K562 (cell line): ENCODE measurements at regions not wholly inside any gene's neighbourhood (a gene's known extent, or its start where the extent isn't known, plus 50 kb on each side); places are given as distances from the start of the nearest gene placed in this dataset.

Experiments
- C11orf30 ChIP-seq: fragments of 450-650 bp; IDR thresholded peaks from 2 replicates; pipeline ENCODE4 v1.6.1; 2016; ENCODE audit warnings: low read depth, mild to moderate bottlenecking
- CBX1 ChIP-seq: sonication (generic); IDR thresholded peaks from 2 replicates; pipeline ENCODE4 v1.6.1; 2016; ENCODE audit warnings: antibody characterized with exemption, low read depth, mild to moderate bottlenecking
- CBX8 ChIP-seq: fragments of 200-600 bp; sonication (generic); IDR thresholded peaks from 2 replicates; pipeline ENCODE4 v1.6.1; 2012; ENCODE audit warnings: borderline replicate concordance, mixed run types, low read depth, mild to moderate bottlenecking, moderate library complexity, mixed read lengths, low read length, control low read depth, inconsistent platforms; ENCODE audit not compliant: poor library complexity, severe bottlenecking; ENCODE audit errors: extremely low read depth
- FOXJ3 ChIP-seq: sonication (generic); formaldehyde crosslinking; IDR thresholded peaks from 2 replicates; pipeline ENCODE4 v1.4.0; 2020; ENCODE audit warnings: mild to moderate bottlenecking, missing genetic modification reagents
- MAFG ChIP-seq: fragments of 450-650 bp; conservative IDR thresholded peaks from 2 replicates; pipeline ENCODE4 v1.6.1; 2016; ENCODE audit warnings: missing genetic modification characterization, missing compliant biosample characterization
- MAFK ChIP-seq: IDR thresholded peaks from 2 replicates; pipeline ENCODE4 v1.6.1; 2011; ENCODE audit warnings: low read length, improper control_type of control experiment
- NR2F6 ChIP-seq: fragments of 450-650 bp; formaldehyde crosslinking; IDR thresholded peaks from 2 replicates; pipeline ENCODE4 v1.4.0; 2020; ENCODE audit warnings: mild to moderate bottlenecking
- RBM39 ChIP-seq: fragments of 200-400 bp; formaldehyde crosslinking; optimal IDR thresholded peaks from 2 replicates; pipeline ENCODE3; 2018; ENCODE audit warnings: low read depth, low read length
- SAFB2 ChIP-seq: fragments of 200-400 bp; formaldehyde crosslinking; IDR thresholded peaks from 2 replicates; pipeline ENCODE4 v1.6.1; 2018; ENCODE audit warnings: borderline replicate concordance, low read length, low read depth, moderate library complexity; ENCODE audit not compliant: severe bottlenecking
- SNIP1 ChIP-seq: fragments of 450-650 bp; IDR thresholded peaks from 2 replicates; pipeline ENCODE4 v1.7.1; 2017; ENCODE audit warnings: low read depth, mild to moderate bottlenecking
- SP2 ChIP-seq: IDR thresholded peaks from 2 replicates; pipeline ENCODE4 v1.6.1; 2011; ENCODE audit warnings: mild to moderate bottlenecking, low read depth, low read length, moderate library complexity; ENCODE audit not compliant: poor library complexity, severe bottlenecking; ENCODE audit errors: extremely low read depth
- TAF15 ChIP-seq: fragments of 200-400 bp; formaldehyde crosslinking; IDR thresholded peaks from 2 replicates; pipeline ENCODE4 v1.6.1; 2017; ENCODE audit warnings: mild to moderate bottlenecking, low read depth, low read length, moderate library complexity
- ZNF644 ChIP-seq: fragments of 200-800 bp; sonication (Bioruptor generic); IDR thresholded peaks from 2 replicates; pipeline ENCODE4 v1.6.1; 2016; ENCODE audit warnings: low read depth, missing genetic modification characterization, missing compliant biosample characterization
- TF ChIP-seq, protein P1 (sequence below): fragments of 450-650 bp; IDR thresholded peaks from 2 replicates; pipeline ENCODE4 v1.6.1; 2017; ENCODE audit warnings: antibody characterized with exemption, mild to moderate bottlenecking
- TF ChIP-seq, protein P2 (sequence below): sonication (generic); formaldehyde crosslinking; IDR thresholded peaks from 2 replicates; pipeline ENCODE4 v1.4.0; 2020; ENCODE audit warnings: mild to moderate bottlenecking, missing genetic modification reagents
- TF ChIP-seq, protein P3 (sequence below): sonication (generic); formaldehyde crosslinking; IDR thresholded peaks from 2 replicates; pipeline ENCODE4 v1.8.0; 2022; ENCODE audit warnings: missing genetic modification reagents, mild to moderate bottlenecking, moderate library complexity, borderline replicate concordance

DNA sequence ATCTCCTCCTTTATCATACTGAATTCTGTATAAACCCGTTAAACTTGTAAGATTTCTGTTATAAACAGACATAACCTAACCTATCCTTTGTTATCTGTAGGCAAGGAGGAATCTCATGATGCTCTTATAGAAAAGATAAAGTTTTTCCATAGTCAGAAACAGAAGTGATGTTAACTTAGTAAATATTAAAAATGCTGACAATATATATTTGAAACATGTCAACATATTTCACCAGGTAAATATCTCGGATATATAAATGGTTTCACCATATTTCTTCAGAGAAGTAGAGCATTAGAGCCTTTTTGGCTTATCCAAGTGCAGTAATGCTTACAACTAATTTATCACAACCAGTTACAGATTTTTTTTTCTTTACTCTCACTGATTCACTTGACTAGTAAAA lies 625.9 kb downstream of the PDHA2 start (continued):
- TF ChIP-seq RBM39 (no peak), CBX1 (no peak), CBX8 (no peak), TAF15 (no peak), SNIP1 (no peak), SAFB2 (no peak), MAFG (tag) (0 out of 2 replicates have a peak, but pooled peaks have one; percentile 18), MAFK (peak; percentile 12; the same call in 1 of the 2 replicates), NR2F6 (no peak), ZNF644 (tag) (no peak), C11orf30 (peak; percentile 14; the same call in 1 of the 2 replicates), SP2 (no peak), FOXJ3 (CRISPR knock-in tag) (no peak)
- TF ChIP-seq, protein P1, sequence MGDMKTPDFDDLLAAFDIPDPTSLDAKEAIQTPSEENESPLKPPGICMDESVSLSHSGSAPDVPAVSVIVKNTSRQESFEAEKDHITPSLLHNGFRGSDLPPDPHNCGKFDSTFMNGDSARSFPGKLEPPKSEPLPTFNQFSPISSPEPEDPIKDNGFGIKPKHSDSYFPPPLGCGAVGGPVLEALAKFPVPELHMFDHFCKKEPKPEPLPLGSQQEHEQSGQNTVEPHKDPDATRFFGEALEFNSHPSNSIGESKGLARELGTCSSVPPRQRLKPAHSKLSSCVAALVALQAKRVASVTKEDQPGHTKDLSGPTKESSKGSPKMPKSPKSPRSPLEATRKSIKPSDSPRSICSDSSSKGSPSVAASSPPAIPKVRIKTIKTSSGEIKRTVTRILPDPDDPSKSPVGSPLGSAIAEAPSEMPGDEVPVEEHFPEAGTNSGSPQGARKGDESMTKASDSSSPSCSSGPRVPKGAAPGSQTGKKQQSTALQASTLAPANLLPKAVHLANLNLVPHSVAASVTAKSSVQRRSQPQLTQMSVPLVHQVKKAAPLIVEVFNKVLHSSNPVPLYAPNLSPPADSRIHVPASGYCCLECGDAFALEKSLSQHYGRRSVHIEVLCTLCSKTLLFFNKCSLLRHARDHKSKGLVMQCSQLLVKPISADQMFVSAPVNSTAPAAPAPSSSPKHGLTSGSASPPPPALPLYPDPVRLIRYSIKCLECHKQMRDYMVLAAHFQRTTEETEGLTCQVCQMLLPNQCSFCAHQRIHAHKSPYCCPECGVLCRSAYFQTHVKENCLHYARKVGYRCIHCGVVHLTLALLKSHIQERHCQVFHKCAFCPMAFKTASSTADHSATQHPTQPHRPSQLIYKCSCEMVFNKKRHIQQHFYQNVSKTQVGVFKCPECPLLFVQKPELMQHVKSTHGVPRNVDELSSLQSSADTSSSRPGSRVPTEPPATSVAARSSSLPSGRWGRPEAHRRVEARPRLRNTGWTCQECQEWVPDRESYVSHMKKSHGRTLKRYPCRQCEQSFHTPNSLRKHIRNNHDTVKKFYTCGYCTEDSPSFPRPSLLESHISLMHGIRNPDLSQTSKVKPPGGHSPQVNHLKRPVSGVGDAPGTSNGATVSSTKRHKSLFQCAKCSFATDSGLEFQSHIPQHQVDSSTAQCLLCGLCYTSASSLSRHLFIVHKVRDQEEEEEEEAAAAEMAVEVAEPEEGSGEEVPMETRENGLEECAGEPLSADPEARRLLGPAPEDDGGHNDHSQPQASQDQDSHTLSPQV = no peak
- TF ChIP-seq, protein P2, sequence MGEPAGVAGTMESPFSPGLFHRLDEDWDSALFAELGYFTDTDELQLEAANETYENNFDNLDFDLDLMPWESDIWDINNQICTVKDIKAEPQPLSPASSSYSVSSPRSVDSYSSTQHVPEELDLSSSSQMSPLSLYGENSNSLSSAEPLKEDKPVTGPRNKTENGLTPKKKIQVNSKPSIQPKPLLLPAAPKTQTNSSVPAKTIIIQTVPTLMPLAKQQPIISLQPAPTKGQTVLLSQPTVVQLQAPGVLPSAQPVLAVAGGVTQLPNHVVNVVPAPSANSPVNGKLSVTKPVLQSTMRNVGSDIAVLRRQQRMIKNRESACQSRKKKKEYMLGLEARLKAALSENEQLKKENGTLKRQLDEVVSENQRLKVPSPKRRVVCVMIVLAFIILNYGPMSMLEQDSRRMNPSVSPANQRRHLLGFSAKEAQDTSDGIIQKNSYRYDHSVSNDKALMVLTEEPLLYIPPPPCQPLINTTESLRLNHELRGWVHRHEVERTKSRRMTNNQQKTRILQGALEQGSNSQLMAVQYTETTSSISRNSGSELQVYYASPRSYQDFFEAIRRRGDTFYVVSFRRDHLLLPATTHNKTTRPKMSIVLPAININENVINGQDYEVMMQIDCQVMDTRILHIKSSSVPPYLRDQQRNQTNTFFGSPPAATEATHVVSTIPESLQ = no peak
- TF ChIP-seq, protein P3, sequence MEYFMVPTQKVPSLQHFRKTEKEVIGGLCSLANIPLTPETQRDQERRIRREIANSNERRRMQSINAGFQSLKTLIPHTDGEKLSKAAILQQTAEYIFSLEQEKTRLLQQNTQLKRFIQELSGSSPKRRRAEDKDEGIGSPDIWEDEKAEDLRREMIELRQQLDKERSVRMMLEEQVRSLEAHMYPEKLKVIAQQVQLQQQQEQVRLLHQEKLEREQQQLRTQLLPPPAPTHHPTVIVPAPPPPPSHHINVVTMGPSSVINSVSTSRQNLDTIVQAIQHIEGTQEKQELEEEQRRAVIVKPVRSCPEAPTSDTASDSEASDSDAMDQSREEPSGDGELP (CRISPR knock-in tag) = no peak
- TF ChIP-seq, all 486 proteins: peak for 4
